NCI-H1694 (cell line): ENCODE measurements at regions not wholly inside any gene's neighbourhood (a gene's known extent, or its start where the extent isn't known, plus 50 kb on each side); places are given as distances from the start of the nearest gene placed in this dataset.
"Not testable (repeated sequence)": the region's sequence is repeated elsewhere in the genome, so short reads cannot be mapped to it uniquely, and the experiment has no call there.

Experiments
- DNase-seq: peaks from one replicate; lab custom pipeline; 2025; lab: John Stamatoyannopoulos, UW

GRCh38 chr13:42373048-42373812, 101.3 kb downstream of the AKAP11 start:
- no peak for DNase-seq

DNA sequence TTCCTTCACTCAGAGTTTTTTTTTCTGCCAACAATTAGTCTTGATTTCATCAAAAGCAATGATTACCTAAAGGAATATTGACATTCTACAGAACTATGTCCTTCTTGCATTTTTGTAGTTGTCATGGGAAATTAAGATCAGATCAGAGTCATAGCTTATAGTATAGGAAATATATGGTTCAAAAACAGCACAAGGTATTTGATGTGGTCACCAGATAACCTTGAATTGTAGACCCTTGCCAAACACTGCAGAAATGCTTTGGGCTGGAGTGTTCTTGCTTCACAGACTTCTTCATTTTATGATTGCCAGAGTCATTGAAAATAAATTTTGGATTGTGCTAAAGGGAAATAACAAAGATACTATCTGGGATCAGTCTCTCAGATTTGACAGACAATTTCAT, 103.7 kb downstream of the AKAP11 start:
- no peak for DNase-seq

DNA sequence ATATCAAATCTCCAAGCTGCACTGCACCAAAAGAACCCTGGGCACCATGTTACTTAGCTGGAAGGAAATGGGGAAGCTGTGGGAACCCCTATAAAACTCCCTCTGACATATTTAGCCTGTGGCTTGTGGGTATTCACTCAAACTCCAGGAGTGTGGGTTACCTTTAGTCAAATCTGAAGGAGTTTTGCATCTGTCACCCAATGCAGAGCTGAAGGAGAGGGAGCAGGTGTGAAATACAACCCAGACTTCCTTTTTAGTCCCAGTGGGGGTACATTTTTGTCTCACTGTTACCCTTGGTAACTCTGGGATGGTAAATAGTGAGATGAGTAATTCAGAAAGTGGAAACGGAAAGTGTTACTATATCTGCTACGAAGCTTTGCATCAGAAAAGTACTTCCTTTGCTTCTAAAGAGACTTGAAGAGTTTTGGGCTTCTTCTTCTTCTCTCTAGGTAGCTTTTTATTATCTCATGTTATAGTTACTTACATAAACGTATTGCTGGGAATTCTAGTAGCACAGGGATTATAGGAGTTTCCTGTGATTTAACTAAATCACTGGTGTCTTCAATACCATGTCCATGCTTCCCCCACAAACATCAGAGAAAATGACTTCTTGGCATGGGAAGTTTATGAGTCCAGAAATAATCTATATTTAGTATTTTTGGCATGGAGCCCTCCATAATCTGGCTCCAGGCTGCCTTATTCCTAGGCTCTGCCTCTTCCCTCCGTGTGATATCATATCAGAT, 105.9 kb downstream of the AKAP11 start:
- DNase-seq, result no peak

DNA sequence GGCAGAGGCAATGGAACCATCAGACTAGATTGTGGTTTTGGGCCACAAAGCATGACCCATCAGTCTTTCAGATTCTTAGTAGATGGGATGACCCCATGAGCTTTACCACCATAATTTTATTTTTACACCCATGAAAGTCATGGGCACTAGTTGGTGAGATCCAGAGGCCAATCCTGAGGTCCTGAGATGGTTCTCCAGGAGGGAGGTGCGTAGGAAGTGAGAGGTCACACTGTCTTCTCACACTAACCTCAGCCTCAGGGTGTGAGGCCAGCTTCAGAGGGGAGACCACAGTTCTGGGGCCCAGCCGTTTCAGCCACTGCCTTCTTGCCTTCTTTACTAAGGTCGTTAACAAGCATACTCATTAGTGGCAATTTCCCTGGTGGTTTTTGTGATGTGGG, 106.4 kb downstream of the AKAP11 start:
- no peak for DNase-seq

GRCh38 chr13:42379241-42379640, 107.3 kb downstream of the AKAP11 start:
- no peak for DNase-seq

DNA sequence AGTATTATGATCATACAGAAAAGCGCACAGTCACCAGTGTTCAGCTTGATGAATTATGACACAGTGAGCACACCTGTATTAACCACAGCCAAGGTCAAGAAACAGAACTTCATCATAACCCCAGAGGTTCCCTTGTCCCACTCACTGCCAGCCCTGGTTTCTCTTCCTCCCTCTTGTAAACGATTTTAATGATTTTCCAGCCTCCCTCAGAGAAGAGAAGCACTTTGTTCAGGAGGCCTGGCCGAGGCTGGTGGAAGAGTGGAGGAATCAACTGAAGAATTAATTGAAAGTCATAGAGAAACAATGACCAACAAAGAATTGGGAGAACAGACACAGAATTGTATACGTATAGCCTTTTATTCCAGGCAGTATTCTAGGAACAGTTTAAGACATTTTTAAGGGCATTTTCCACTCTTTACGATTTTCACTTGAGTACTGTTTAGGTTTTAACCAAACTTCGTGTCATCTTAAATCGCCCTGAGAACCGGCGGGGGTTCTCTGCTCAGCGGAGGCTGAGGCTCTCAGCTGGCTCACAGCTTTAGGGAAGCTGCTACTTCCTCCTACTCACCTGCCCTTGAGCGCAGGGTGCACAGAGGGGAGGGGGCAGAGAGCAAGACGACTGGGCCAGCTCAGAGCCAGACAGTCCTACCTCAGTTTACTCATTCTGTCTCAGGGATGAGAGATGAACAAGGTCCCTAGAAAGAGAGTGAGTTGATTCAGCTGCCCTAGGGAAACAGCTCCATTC, 108.6 kb downstream of the AKAP11 start:
- DNase-seq, result no peak

DNA sequence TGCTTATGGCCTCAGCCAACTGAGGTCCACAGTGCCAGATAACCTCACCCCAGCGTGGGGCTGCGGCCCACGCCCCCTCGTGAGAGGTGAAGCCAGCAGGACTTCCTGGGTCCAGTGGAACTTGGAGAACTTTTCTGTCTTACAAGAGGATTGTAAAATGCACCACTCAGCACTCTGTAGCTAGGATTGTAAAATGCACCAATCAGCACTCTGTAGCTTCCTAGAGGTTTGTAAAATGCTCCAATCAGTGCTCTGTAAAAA, 109.1 kb downstream of the AKAP11 start:
- DNase-seq, result no peak

- DNase-seq, result not testable (repeated sequence)
These were observed 109.5 kb downstream of the AKAP11 start for GRCh38 chr13:42381426-42381825.

DNA sequence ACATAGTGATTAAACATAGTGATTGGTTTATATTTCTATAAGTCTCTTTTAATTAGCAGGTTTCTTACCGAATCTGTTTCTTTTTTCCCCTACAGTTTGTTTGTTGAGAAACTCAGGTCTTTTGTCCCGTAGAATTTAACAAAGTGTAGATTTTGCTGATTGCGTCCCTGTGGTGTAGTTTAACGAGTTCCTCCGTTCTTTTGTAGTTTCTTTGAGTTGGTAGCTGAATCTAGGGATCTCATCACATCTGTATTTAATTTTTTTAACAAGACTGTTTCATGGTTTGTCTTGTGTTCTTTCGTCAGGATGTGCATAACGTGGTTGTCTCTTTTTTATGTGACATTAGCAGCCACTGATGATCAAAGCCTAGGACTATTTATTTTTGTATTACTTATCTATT, 111.1 kb downstream of the AKAP11 start:
- no peak for DNase-seq

DNA sequence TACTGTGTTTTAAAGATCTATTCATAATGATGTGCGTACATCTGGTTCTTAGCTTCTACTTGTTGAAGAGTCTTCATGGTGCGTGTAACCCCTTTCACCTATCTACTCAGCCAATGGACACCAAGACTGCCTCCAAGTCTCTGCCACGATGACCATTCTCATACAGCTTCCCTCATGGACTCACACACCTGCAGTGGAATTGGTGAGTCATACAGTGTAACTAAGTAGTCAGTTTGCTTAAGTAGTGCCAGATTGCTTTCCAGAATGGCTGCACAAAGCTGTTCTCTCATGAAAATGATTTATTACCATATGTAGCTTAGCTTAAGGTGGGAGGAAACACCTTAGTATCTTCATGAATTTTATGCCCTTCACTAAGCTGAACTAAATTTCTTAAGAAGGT, 112.3 kb downstream of the AKAP11 start:
- DNase-seq, result no peak

GRCh38 chr13:42388326-42388725, 116.4 kb downstream of the AKAP11 start:
- no peak for DNase-seq

GRCh38 chr13:42389041-42389440, 117.1 kb downstream of the AKAP11 start:
- no peak for DNase-seq

- no peak for DNase-seq
These were observed 120.2 kb downstream of the AKAP11 start for GRCh38 chr13:42392180-42392579.

DNA sequence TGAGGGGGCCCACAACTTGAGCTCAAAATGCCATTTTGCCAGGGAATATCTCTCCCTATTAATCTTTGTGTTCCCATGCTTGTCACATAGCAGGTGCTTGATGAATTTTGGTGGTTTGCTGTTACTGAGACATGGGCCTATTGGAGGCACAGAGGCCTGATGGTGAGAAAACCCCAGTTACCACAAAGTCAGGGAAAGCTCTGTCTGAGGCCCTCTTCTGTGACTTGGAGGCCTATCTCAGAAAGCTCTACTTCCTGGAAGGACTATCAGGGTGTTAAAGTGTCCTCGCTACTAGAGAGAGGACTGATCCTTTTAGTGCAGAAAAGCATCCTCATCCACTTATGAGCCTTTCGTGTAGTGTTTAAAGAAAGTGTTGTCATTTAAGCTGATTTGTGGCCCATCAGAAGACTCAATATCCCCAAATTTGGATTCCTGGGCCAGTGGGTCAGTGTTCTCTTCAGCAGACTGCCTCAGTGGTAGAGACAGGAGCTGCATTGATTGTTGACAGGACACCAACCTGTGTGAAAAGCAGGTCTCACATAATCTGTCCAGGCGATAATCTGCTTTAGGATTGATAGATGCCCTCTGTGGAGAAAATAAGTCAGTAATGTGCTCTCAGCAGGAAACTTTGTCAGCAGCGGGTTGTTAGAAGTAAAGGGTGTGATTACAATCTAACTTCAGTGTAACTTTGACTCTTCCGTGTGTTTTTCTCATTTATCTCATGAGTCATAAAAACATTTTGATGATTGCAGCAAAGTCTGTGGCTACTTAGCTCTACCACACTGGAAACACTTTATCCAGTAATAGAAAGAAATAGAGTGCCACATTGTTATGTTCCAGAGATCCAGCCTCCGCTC, 121.0 kb downstream of the AKAP11 start:
- no peak for DNase-seq

- no peak for DNase-seq
These were observed 121.8 kb downstream of the AKAP11 start for GRCh38 chr13:42393573-42394360.

DNA sequence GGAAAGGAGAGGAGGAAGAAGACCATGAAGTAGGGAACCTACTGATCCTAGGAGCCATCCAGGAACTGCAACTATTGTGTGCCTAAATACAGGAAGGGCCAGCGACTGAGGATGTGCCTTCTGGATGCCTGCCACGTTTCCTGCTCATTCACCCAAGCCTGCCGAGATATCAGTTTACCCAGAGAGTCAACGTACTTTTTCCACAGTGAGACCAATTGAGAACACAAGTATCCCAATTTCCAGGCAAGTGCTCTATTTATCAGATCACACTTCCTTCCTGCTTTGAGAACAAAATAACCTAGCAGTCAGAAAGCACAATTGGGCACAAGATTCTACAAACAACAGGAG, 122.4 kb downstream of the AKAP11 start:
- no peak for DNase-seq

DNA sequence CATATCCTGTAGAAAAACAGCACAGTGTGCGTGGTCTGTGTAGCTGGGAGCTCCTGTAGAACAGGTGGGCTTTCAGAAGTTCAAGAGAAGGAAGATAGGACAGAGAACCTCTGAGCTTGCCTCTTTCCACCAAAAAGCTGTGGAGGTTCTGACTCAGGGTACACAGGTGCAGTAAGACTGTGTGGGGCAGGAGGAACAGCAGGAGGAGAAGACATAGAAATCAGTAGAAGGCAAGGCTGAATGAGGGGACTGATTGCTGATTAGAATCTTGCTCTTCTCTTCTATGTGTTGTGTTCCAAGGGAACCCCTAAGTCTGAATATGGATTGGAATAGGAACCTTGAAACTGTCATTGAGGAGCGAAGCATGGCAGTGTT, 122.7 kb downstream of the AKAP11 start:
- no peak for DNase-seq

- no peak for DNase-seq
These were observed 123.3 kb downstream of the AKAP11 start for GRCh38 chr13:42395086-42395821.

DNA sequence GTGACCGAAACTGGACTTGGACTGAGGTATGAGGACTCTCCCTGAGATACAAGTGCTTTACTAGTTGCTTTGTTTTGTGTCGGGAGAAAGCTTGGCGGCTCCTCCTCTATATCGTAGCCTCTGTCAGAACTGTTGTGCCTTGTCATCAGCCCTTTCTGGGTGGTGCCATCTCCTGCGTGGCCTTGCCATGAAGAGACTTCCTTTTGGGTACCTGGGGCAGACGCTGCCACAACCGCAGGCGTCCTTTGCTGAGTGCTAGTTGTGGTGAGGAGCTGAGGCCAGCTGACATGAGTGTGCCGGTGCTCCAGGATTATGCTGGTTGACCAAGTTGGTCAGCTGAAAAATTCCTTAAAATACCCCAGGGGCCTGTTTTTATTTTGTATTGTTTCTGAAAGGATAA, 124.5 kb downstream of the AKAP11 start:
- no peak for DNase-seq

GRCh38 chr13:42396901-42397655, 125.1 kb downstream of the AKAP11 start:
- no peak for DNase-seq
